IMR-90 (cell line): ENCODE measurements at regions not wholly inside any gene's neighbourhood (a gene's known extent, or its start where the extent isn't known, plus 50 kb on each side); places are given as distances from the start of the nearest gene placed in this dataset.

ENCODE experiments used
- ATAC-seq: fragments of 200-7000 bp; cut with Tn5 transposase; 2 replicates; pipeline ENCODE4 v1.9.1; 2020; ENCODE audit warnings: low read depth, mild to moderate bottlenecking, moderate library complexity
- BruUV-seq: library from RNA; stranded (reverse); fragments of 400-500 nt; replicated peaks from 2 replicates; lab custom pipeline; 2021; lab: Mats Ljungman, UMichigan
- CTCF ChIA-PET: fragments of 300-600 bp; formaldehyde crosslinking; extraction: SDS; loops from one replicate; lab custom pipeline; 2021; ENCODE audit warnings: antibody characterized with exemption; lab: Yijun Ruan, JAX
- POLR2A ChIA-PET: fragments of 300-600 bp; sonication (Branson Sonifier 250); formaldehyde crosslinking; loops from one replicate; lab custom pipeline; 2022; ENCODE audit warnings: antibody characterized with exemption; ENCODE audit not compliant: unreplicated experiment; lab: Charles Lee
- DNase-seq: peaks from one replicate; pipeline ENCODE4 v3.0.0; 2013
- H2AFZ ChIP-seq: replicated peaks from 2 replicates; pipeline ENCODE3; 2013; ENCODE audit warnings: low read length, mild to moderate bottlenecking; ENCODE audit not compliant: poor library complexity
- H2AK5ac ChIP-seq: 2 replicates; pipeline ENCODE4 v1.6.1; 2013; ENCODE audit warnings: low read depth, low read length, inconsistent platforms
- H2AK9ac ChIP-seq: replicated peaks from 2 replicates; pipeline ENCODE3; 2013; ENCODE audit warnings: mild to moderate bottlenecking, low read depth, low read length, moderate library complexity; ENCODE audit not compliant: poor library complexity
- H2BK120ac ChIP-seq: 2 replicates; pipeline ENCODE4 v1.6.1; 2013; ENCODE audit warnings: low read depth, low read length, inconsistent platforms
- H2BK15ac ChIP-seq: 3 replicates; pipeline ENCODE4 v1.6.1; 2013; ENCODE audit warnings: low read depth, low read length, inconsistent platforms
- H2BK20ac ChIP-seq: 2 replicates; pipeline ENCODE4 v1.6.1; 2013; ENCODE audit warnings: low read depth, mild to moderate bottlenecking, inconsistent platforms, low read length, moderate library complexity
- H2BK5ac ChIP-seq: 2 replicates; pipeline ENCODE4 v1.6.1; 2013; ENCODE audit warnings: mild to moderate bottlenecking, low read depth, low read length, inconsistent platforms; ENCODE audit not compliant: poor library complexity, severe bottlenecking
- H3K14ac ChIP-seq: replicated peaks from 2 replicates; pipeline ENCODE4 v1.6.1; 2013; ENCODE audit warnings: low read depth, low read length, inconsistent platforms
- H3K18ac ChIP-seq: 2 replicates; pipeline ENCODE4 v1.6.1; 2013; ENCODE audit warnings: low read depth, low read length, control low read depth
- H3K23ac ChIP-seq: 2 replicates; pipeline ENCODE4 v1.6.1; 2013; ENCODE audit warnings: low read depth, low read length, inconsistent platforms
- H3K27ac ChIP-seq: 2 replicates; pipeline ENCODE4 v1.5.1; 2013; ENCODE audit warnings: mild to moderate bottlenecking, control low read depth, low read length; ENCODE audit not compliant: insufficient read depth
- H3K27me3 ChIP-seq: 2 replicates; pipeline ENCODE4 v1.6.1; 2013; ENCODE audit warnings: low read length; ENCODE audit not compliant: control insufficient read depth, insufficient read depth
- H3K36me3 ChIP-seq: 2 replicates; pipeline ENCODE4 v1.6.1; 2013; ENCODE audit warnings: low read length, mixed read lengths; ENCODE audit not compliant: control insufficient read depth, insufficient read depth
- H3K4ac ChIP-seq: 2 replicates; pipeline ENCODE4 v1.6.1; 2013; ENCODE audit warnings: low read depth, low read length, inconsistent platforms
- H3K4me1 ChIP-seq: 2 replicates; pipeline ENCODE4 v1.6.1; 2013; ENCODE audit warnings: low read length, mixed read lengths; ENCODE audit not compliant: control insufficient read depth, insufficient read depth
- H3K4me2 ChIP-seq: 2 replicates; pipeline ENCODE4 v1.6.1; 2013; ENCODE audit warnings: low read depth, mild to moderate bottlenecking, control low read depth, low read length, moderate library complexity
- H3K4me3 ChIP-seq: 2 replicates; pipeline ENCODE4 v1.5.1; 2013; ENCODE audit warnings: low read depth, mild to moderate bottlenecking, control low read depth, low read length, moderate library complexity; ENCODE audit not compliant: insufficient read depth
- H3K56ac ChIP-seq: 2 replicates; pipeline ENCODE4 v1.6.1; 2013; ENCODE audit warnings: low read length, inconsistent platforms; ENCODE audit not compliant: insufficient read depth; ENCODE audit errors: extremely low read depth
- H3K79me1 ChIP-seq, 2 experiments: 2 replicates each; pipeline ENCODE4 v1.6.1; 2013; ENCODE audit warnings: low read length in 2 of 2, inconsistent platforms in 1 of 2, low read depth in 1 of 2
- H3K9ac ChIP-seq: 2 replicates; pipeline ENCODE4 v1.6.1; 2013; ENCODE audit warnings: low read depth, low read length, control low read depth
- H3K9me1 ChIP-seq: 2 replicates; pipeline ENCODE4 v1.6.1; 2013; ENCODE audit warnings: low read length, inconsistent platforms; ENCODE audit not compliant: insufficient read depth
- H3K9me3 ChIP-seq: 2 replicates; pipeline ENCODE4 v1.6.1; 2013; ENCODE audit warnings: low read length; ENCODE audit not compliant: control insufficient read depth, insufficient read depth
- H4K20me1 ChIP-seq: 2 replicates; pipeline ENCODE4 v1.6.1; 2013; ENCODE audit warnings: low read length, inconsistent platforms; ENCODE audit not compliant: insufficient read depth
- H4K5ac ChIP-seq: 2 replicates; pipeline ENCODE4 v1.6.1; 2013; ENCODE audit warnings: mild to moderate bottlenecking, low read depth, low read length, control low read depth
- H4K8ac ChIP-seq, 2 experiments: 2 replicates each; pipeline ENCODE4 v1.6.1; 2013; ENCODE audit warnings: low read depth in 2 of 2, low read length in 2 of 2, control low read depth in 1 of 2, inconsistent platforms in 1 of 2
- H4K91ac ChIP-seq: 2 replicates; pipeline ENCODE4 v1.6.1; 2013; ENCODE audit warnings: low read depth, low read length, inconsistent platforms; ENCODE audit not compliant: insufficient read depth
- BHLHE40 ChIP-seq: fragments of 150-350 bp; IDR thresholded peaks from 2 replicates; pipeline ENCODE4 v1.6.1; 2016; ENCODE audit warnings: mild to moderate bottlenecking, low read depth, low read length
- CEBPB ChIP-seq: IDR thresholded peaks from 2 replicates; pipeline ENCODE4 v1.6.1; 2012; ENCODE audit warnings: low read depth, low read length, improper control_type of control experiment
- CHD1 ChIP-seq: IDR thresholded peaks from 2 replicates; pipeline ENCODE4 v1.6.1; 2012; ENCODE audit warnings: low read depth, low read length, improper control_type of control experiment
- CTCF ChIP-seq: conservative IDR thresholded peaks from 2 replicates; pipeline ENCODE4 v1.5.1; 2012; ENCODE audit warnings: mild to moderate bottlenecking, low read depth, low read length, improper control_type of control experiment
- ELK1 ChIP-seq: fragments of 150-350 bp; IDR thresholded peaks from 2 replicates; pipeline ENCODE4 v1.6.1; 2016; ENCODE audit warnings: low read depth, mild to moderate bottlenecking, low read length, moderate library complexity, borderline replicate concordance
- FOS ChIP-seq: fragments of 150-350 bp; IDR thresholded peaks from 2 replicates; pipeline ENCODE4 v1.6.1; 2016; ENCODE audit warnings: low read depth, low read length
- MAFK ChIP-seq: IDR thresholded peaks from 2 replicates; pipeline ENCODE4 v1.6.1; 2012; ENCODE audit warnings: low read depth, low read length, improper control_type of control experiment
- MAZ ChIP-seq: IDR thresholded peaks from 2 replicates; pipeline ENCODE4 v1.6.1; 2012; ENCODE audit warnings: low read depth, mild to moderate bottlenecking, low read length, improper control_type of control experiment, moderate library complexity, borderline replicate concordance
- NFE2L2 ChIP-seq: fragments of 150-350 bp; IDR thresholded peaks from 2 replicates; pipeline ENCODE4 v1.6.1; 2016; ENCODE audit warnings: low read depth, mild to moderate bottlenecking, low read length
- POLR2A ChIP-seq: IDR thresholded peaks from 2 replicates; pipeline ENCODE4 v1.6.1; 2012; ENCODE audit warnings: mild to moderate bottlenecking, low read depth, low read length
- RAD21 ChIP-seq: IDR thresholded peaks from 2 replicates; pipeline ENCODE4 v1.6.1; 2012; ENCODE audit warnings: low read length, improper control_type of control experiment
- RCOR1 ChIP-seq: IDR thresholded peaks from 2 replicates; pipeline ENCODE4 v1.6.1; 2012; ENCODE audit warnings: mild to moderate bottlenecking, low read length, improper control_type of control experiment; ENCODE audit not compliant: insufficient replicate concordance
- RFX5 ChIP-seq: IDR thresholded peaks from 2 replicates; pipeline ENCODE4 v1.8.0; 2012; ENCODE audit warnings: low read depth, mild to moderate bottlenecking, low read length, moderate library complexity
- SMC3 ChIP-seq: fragments of 150-350 bp; IDR thresholded peaks from 2 replicates; pipeline ENCODE4 v1.6.1; 2016; ENCODE audit warnings: low read depth, mild to moderate bottlenecking, antibody characterized with exemption, low read length, moderate library complexity
- USF2 ChIP-seq: fragments of 150-350 bp; IDR thresholded peaks from 2 replicates; pipeline ENCODE4 v1.6.1; 2017; ENCODE audit warnings: mild to moderate bottlenecking, antibody characterized with exemption, low read length, low read depth
- WGBS, 2 experiments: methylation state at CpG; one replicate each; pipeline versions ENCODE4 v1.1.5 to v1.1.7; 2013; ENCODE audit warnings: missing lambda C conversion rate in 2 of 2; ENCODE audit not compliant: insufficient read length in 1 of 2; ENCODE audit errors: extremely low coverage in 2 of 2; 5-methylcytosine and 5-hydroxymethylcytosine counted together
- dilution Hi-C: fragments of 300-500 bp; cut with HindIII; formaldehyde crosslinking; loops from one replicate; pipeline ENCODE4 v1.14.3; 2018; ENCODE audit warnings: low sequenced_read_pairs; ENCODE audit not compliant: unreplicated experiment
- in situ Hi-C: fragments of 300-500 bp; cut with MboI; formaldehyde crosslinking; loops from 3 replicates; pipeline ENCODE4 v1.14.3; 2019; ENCODE audit warnings: low sequenced_read_pairs, inconsistent platforms, mixed read lengths
- intact Hi-C: fragments of 100-400 bp; cut with micrococcal nuclease; formaldehyde crosslinking; loops from 2 replicates; pipeline ENCODE4 v1.10.0; 2022

GRCh38 chr16:17901309-17901708 is 430.5 kb upstream of the XYLT1 start:
- POLR2A ChIA-PET: no interaction called here
- Histone ChIP-seq H3K4me3 (no peak overlapping the region), H3K27me3 (no peaks in the 10 kb centered on the region), H2AK9ac (no peak overlapping the region), H3K9me1 (no peaks in the 10 kb centered on the region), H4K91ac (no peak overlapping the region), H2AFZ (no peak overlapping the region), H4K8ac (no peak overlapping the region), H2BK120ac (no peak overlapping the region), H4K5ac (no peak overlapping the region), H3K9me3 (no peaks in the 10 kb centered on the region), H3K18ac (no peak overlapping the region), H2BK5ac (no peak overlapping the region), H3K9ac (no peak overlapping the region), H3K79me1 (no peaks in the 10 kb centered on the region), H3K4me2 (no peak overlapping the region), H3K56ac (no peak overlapping the region), H3K4ac (no peak overlapping the region), H2BK20ac (no peak overlapping the region), H3K23ac (no peak overlapping the region), H3K4me1 (no peaks in the 10 kb centered on the region), H4K20me1 (no peaks in the 10 kb centered on the region), H3K27ac (no peak overlapping the region), H3K36me3 (no peaks in the 10 kb centered on the region), H2BK15ac (no peak overlapping the region), H2AK5ac (no peak overlapping the region), H3K14ac (no peak overlapping the region)
- no peak for TF ChIP-seq POLR2A
- no peak for TF ChIP-seq RCOR1
- TF ChIP-seq FOS: no peak
- TF ChIP-seq RFX5: no peak
- TF ChIP-seq RAD21: no peak
- TF ChIP-seq MAZ: no peak
- TF ChIP-seq CHD1: no peak
- TF ChIP-seq SMC3: no peak
- no peak for TF ChIP-seq MAFK
- TF ChIP-seq BHLHE40: no peak
- TF ChIP-seq CTCF: no peak
- no peak for TF ChIP-seq ELK1
- TF ChIP-seq USF2: no peak
- no peak for TF ChIP-seq CEBPB
- no peak for TF ChIP-seq NFE2L2
- intact Hi-C loops (no loop called here), in situ Hi-C loops (no loop called here), dilution Hi-C loops (no loop called here)
- ATAC-seq (no peak), DNase-seq (no peak)
- WGBS, 2 experiments: no CpG with 5 or more reads among the region's 1 CpG
- no TSS peak for BruUV-seq
- CTCF ChIA-PET: no interaction called here
